Hepatocyte (in vitro differentiated cells): ENCODE measurements at regions not wholly inside any gene's neighbourhood (a gene's known extent, or its start where the extent isn't known, plus 50 kb on each side); places are given as distances from the start of the nearest gene placed in this dataset.

Source experiments
- DNase-seq: peaks from one replicate; pipeline ENCODE4 v3.0.0-alpha.2; 2016; ENCODE audit warnings: low spot score
- H2AFZ ChIP-seq: fragments of 200-600 bp; sonication (generic); 2 replicates; pipeline ENCODE4 v1.6.0; 2016; ENCODE audit warnings: antibody characterized with exemption, mild to moderate bottlenecking
- H3K27ac ChIP-seq: fragments of 200-600 bp; sonication (generic); 2 replicates; pipeline ENCODE4 v1.5.1; 2016; ENCODE audit warnings: mild to moderate bottlenecking
- H3K27me3 ChIP-seq: fragments of 200-600 bp; sonication (generic); 2 replicates; pipeline ENCODE4 v1.6.1; 2016
- H3K36me3 ChIP-seq: fragments of 200-600 bp; sonication (generic); replicated peaks from 2 replicates; pipeline ENCODE4 v1.5.1; 2016; ENCODE audit warnings: low read depth; ENCODE audit not compliant: insufficient read depth
- H3K4me1 ChIP-seq: fragments of 200-600 bp; sonication (generic); 2 replicates; pipeline ENCODE4 v1.5.1; 2016; ENCODE audit warnings: mild to moderate bottlenecking, moderate library complexity; ENCODE audit not compliant: insufficient read depth
- H3K4me2 ChIP-seq: fragments of 200-600 bp; sonication (generic); 2 replicates; pipeline ENCODE4 v1.6.0; 2016
- H3K4me3 ChIP-seq: fragments of 200-600 bp; sonication (generic); 2 replicates; pipeline ENCODE4 v1.5.1; 2016; ENCODE audit warnings: mild to moderate bottlenecking
- H3K79me2 ChIP-seq: fragments of 200-600 bp; sonication (generic); 2 replicates; pipeline ENCODE4 v1.6.0; 2017; ENCODE audit warnings: mild to moderate bottlenecking
- H3K9me2 ChIP-seq: fragments of 200-600 bp; sonication (generic); replicated peaks from 2 replicates; pipeline ENCODE4 v1.6.0; 2017; ENCODE audit warnings: mild to moderate bottlenecking; ENCODE audit not compliant: insufficient read depth
- H3K9me3 ChIP-seq: fragments of 200-600 bp; sonication (generic); 2 replicates; pipeline ENCODE4 v1.5.1; 2016; ENCODE audit warnings: low read depth, mild to moderate bottlenecking
- H4K20me1 ChIP-seq: fragments of 200-600 bp; sonication (generic); 2 replicates; pipeline ENCODE4 v1.6.0; 2016; ENCODE audit warnings: mild to moderate bottlenecking; ENCODE audit not compliant: insufficient read depth, poor library complexity, severe bottlenecking
- CTCF ChIP-seq: fragments of 200-600 bp; sonication (generic); IDR thresholded peaks from 2 replicates; pipeline ENCODE4 v1.5.1; 2016; ENCODE audit warnings: antibody characterized with exemption, mild to moderate bottlenecking; ENCODE audit not compliant: poor library complexity
- EZH2 ChIP-seq: fragments of 200-600 bp; sonication (generic); IDR thresholded peaks from 2 replicates; pipeline ENCODE4 v1.6.1; 2016; ENCODE audit warnings: antibody characterized with exemption, mild to moderate bottlenecking, borderline replicate concordance
- EZH2phosphoT487 ChIP-seq: fragments of 200-600 bp; sonication (generic); IDR thresholded peaks from one replicate; pipeline ENCODE4 v1.6.1; 2018; ENCODE audit warnings: antibody characterized with exemption, mild to moderate bottlenecking, low read depth, moderate library complexity; ENCODE audit not compliant: unreplicated experiment, severe bottlenecking
- WGBS: methylation state at CpG from one replicate; pipeline ENCODE4 v1.1.6; 2016; ENCODE audit warnings: low lambda C conversion rate; ENCODE audit errors: missing lambda C conversion rate; 5-methylcytosine and 5-hydroxymethylcytosine counted together

- Histone ChIP-seq H3K9me3 (no peaks in the 10 kb centered on the region), H3K27ac (no peak overlapping the region), H3K27me3 (no peaks in the 10 kb centered on the region), H3K4me2 (no peak overlapping the region), H3K4me1 (no peaks in the 10 kb centered on the region), H3K36me3 (no peaks in the 10 kb centered on the region), H3K9me2 (no peaks in the 10 kb centered on the region), H4K20me1 (no peaks in the 10 kb centered on the region), H3K4me3 (no peak overlapping the region), H2AFZ (no peak overlapping the region), H3K79me2 (no peaks in the 10 kb centered on the region)
- TF ChIP-seq EZH2phosphoT487 (no peak), CTCF (no peak), EZH2 (no peak)
- DNase-seq, result no peak
- 78% methylated on average over 10 of the region's 10 CpGs for WGBS
These were observed 110.2 kb upstream of the EGFLAM start for GRCh38 chr5:38148021-38148625.

- no peak overlapping the region for H3K4me2 ChIP-seq
- H3K4me3 ChIP-seq, result no peak overlapping the region
- H3K9me2 ChIP-seq, result no peaks in the 10 kb centered on the region
- H3K27me3 ChIP-seq, result no peaks in the 10 kb centered on the region
- H3K79me2 ChIP-seq, result no peaks in the 10 kb centered on the region
- TF ChIP-seq EZH2phosphoT487, result no peak
- no peak for TF ChIP-seq CTCF
- no peak for TF ChIP-seq EZH2
- H3K36me3 ChIP-seq, result no peaks in the 10 kb centered on the region
- H4K20me1 ChIP-seq, result no peaks in the 10 kb centered on the region
- DNase-seq, result no peak
- H3K4me1 ChIP-seq, result no peaks in the 10 kb centered on the region
- H2AFZ ChIP-seq, result no peak overlapping the region
- no peaks in the 10 kb centered on the region for H3K9me3 ChIP-seq
- 82% methylated on average over 3 of the region's 3 CpGs for WGBS
- no peak overlapping the region for H3K27ac ChIP-seq
These were observed 115.0 kb upstream of the EGFLAM start for GRCh38 chr5:38143384-38143783.

- no peak overlapping the region for H3K4me2 ChIP-seq
- no peak overlapping the region for H2AFZ ChIP-seq
- H3K36me3 ChIP-seq, result no peaks in the 10 kb centered on the region
- no peak for DNase-seq
- H3K79me2 ChIP-seq, result no peaks in the 10 kb centered on the region
- H3K27me3 ChIP-seq, result no peaks in the 10 kb centered on the region
- WGBS, result 89% methylated on average over 1 of the region's 1 CpG
- H3K4me1 ChIP-seq, result no peaks in the 10 kb centered on the region
- H3K4me3 ChIP-seq, result no peak overlapping the region
- no peaks in the 10 kb centered on the region for H3K9me3 ChIP-seq
- TF ChIP-seq EZH2phosphoT487, result no peak
- no peaks in the 10 kb centered on the region for H4K20me1 ChIP-seq
- H3K27ac ChIP-seq, result no peak overlapping the region
- no peaks in the 10 kb centered on the region for H3K9me2 ChIP-seq
These were observed 116.7 kb upstream of the EGFLAM start for GRCh38 chr5:38141665-38142064.

GRCh38 chr5:38138574-38138973, 119.8 kb upstream of the EGFLAM start:
- H3K4me3 ChIP-seq, result no peak overlapping the region
- H3K9me3 ChIP-seq, result no peaks in the 10 kb centered on the region
- H3K27me3 ChIP-seq, result no peaks in the 10 kb centered on the region
- no peaks in the 10 kb centered on the region for H3K36me3 ChIP-seq
- H3K9me2 ChIP-seq, result no peaks in the 10 kb centered on the region
- no peaks in the 10 kb centered on the region for H4K20me1 ChIP-seq
- H2AFZ ChIP-seq, result no peak overlapping the region
- no peak for TF ChIP-seq EZH2
- TF ChIP-seq CTCF, result no peak
- no peak for TF ChIP-seq EZH2phosphoT487
- no peaks in the 10 kb centered on the region for H3K4me1 ChIP-seq
- no peak overlapping the region for H3K27ac ChIP-seq
- no peak for DNase-seq
- 83% methylated on average over 5 of the region's 5 CpGs for WGBS
- no peak overlapping the region for H3K4me2 ChIP-seq
- no peaks in the 10 kb centered on the region for H3K79me2 ChIP-seq
